ENCODE measurements at regions not wholly inside any gene's neighbourhood (a gene's known extent, or its start where the extent isn't known, plus 50 kb on each side); places are given as distances from the start of the nearest gene placed in this dataset.

- DNase-seq: no peak
- Histone ChIP-seq H3K9me3 (no peaks in the 10 kb centered on the region), H3K4me3 (no peak overlapping the region), H3K36me3 (no peaks in the 10 kb centered on the region), H3K27ac (no peak overlapping the region), H3K4me1 (peaks cover 0 to 9% (median 0%) of the 10 kb centered on the region in 4 donors), H3K27me3 (no peaks in the 10 kb centered on the region)
- intact Hi-C loops (cut with DNase I; ENCODE audit: low total_unique reads): no loop called here
- TF ChIP-seq, protein P1, sequence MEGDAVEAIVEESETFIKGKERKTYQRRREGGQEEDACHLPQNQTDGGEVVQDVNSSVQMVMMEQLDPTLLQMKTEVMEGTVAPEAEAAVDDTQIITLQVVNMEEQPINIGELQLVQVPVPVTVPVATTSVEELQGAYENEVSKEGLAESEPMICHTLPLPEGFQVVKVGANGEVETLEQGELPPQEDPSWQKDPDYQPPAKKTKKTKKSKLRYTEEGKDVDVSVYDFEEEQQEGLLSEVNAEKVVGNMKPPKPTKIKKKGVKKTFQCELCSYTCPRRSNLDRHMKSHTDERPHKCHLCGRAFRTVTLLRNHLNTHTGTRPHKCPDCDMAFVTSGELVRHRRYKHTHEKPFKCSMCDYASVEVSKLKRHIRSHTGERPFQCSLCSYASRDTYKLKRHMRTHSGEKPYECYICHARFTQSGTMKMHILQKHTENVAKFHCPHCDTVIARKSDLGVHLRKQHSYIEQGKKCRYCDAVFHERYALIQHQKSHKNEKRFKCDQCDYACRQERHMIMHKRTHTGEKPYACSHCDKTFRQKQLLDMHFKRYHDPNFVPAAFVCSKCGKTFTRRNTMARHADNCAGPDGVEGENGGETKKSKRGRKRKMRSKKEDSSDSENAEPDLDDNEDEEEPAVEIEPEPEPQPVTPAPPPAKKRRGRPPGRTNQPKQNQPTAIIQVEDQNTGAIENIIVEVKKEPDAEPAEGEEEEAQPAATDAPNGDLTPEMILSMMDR (IDR thresholded peaks at IDR 0.05): no peak
Measured at GRCh38 chr3:178067721-178068120, 468.5 kb upstream of the KCNMB2 start.

DNA sequence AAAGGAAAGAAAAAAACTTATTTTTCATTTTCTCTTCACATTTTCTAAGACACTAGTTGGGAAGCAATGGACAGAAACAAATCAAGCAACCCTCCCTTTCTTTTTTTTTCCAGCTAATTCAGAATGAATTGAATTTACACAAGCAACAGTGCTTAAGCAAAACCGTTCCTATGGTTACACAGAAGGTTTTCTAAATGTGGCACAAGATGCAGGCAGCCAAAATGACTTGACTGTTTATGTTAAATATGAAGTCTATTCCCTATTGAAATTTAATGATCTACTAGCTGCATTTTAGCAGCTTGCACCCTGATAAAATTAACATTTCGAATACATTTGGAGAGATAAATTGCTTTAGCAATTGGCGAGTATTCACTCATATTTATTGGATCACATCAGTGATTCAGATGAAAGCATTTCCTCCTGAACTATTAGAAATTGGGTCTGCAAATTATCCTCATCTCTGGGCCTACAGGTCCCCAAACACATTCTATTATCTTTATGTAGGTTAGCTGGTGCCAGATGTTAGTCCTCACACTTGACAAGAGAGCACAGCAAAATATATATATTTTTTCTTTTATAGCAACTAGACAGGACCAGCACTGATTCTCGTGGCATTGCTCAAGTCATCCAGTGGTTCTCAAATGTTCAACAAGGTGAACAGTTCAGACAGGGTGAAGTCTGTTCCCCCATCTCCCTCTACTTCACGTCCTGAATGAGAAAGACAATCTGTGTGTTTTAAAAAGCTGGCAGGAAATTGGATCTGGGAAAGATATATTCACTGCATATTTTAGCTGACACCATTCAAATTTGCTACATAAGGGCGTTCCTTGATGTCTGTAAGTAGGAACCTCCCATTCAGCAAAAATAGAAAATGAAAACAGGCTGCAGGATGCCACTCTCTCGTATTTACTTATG, 463.6 kb upstream of the KCNMB2 start:
- no peak for DNase-seq
- Histone ChIP-seq H3K4me1 (peaks cover 0 to 17% (median 0%) of the 10 kb centered on the region in 4 donors), H3K4me3 (no peak overlapping the region), H3K36me3 (no peaks in the 10 kb centered on the region), H3K27me3 (no peaks in the 10 kb centered on the region), H3K27ac (no peak overlapping the region), H3K9me3 (no peaks in the 10 kb centered on the region)
- TF ChIP-seq, protein P1 (IDR thresholded peaks at IDR 0.05): no peak
- intact Hi-C loops (cut with DNase I; ENCODE audit: low total_unique reads): no loop called here

DNA sequence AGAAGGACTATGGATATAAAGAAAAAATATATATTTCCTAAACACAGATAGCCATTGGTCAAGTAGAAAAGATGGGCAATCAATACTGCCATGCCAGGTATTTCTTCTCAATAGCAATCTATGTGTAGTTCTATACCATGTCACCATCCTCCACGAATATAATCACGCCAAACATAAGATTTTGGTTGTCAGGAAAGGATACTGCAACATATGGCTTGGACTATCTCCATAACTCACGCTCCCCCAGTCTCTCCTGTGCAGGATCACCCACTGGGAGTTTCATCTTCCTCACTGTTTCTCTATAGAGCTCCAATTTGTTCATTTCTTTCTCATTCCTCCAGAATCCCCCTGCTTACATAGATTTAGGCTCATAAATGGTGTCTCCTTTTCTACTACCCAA, 462.9 kb upstream of the KCNMB2 start:
- TF ChIP-seq, protein P1 (IDR thresholded peaks at IDR 0.05): no peak
- intact Hi-C loops (cut with DNase I; ENCODE audit: low total_unique reads): no loop called here
- H3K27me3 ChIP-seq: no peaks in the 10 kb centered on the region
- no peaks in the 10 kb centered on the region for H3K9me3 ChIP-seq
- DNase-seq: no peak
- no peak overlapping the region for H3K4me3 ChIP-seq
- H3K4me1 ChIP-seq: peaks cover 0 to 17% (median 0%) of the 10 kb centered on the region in 4 donors
- no peak overlapping the region for H3K27ac ChIP-seq
- H3K36me3 ChIP-seq: no peaks in the 10 kb centered on the region

GRCh38 chr3:178075344-178075743, 460.9 kb upstream of the KCNMB2 start:
- no peak for DNase-seq
- intact Hi-C loops (cut with DNase I; ENCODE audit: low total_unique reads): no loop called here
- H3K36me3 ChIP-seq: no peaks in the 10 kb centered on the region
- H3K4me3 ChIP-seq: no peak overlapping the region
- H3K4me1 ChIP-seq: peaks cover 0 to 34% (median 5%) of the 10 kb centered on the region in 4 donors
- no peaks in the 10 kb centered on the region for H3K9me3 ChIP-seq
- H3K27me3 ChIP-seq: no peaks in the 10 kb centered on the region
- TF ChIP-seq, protein P1 (IDR thresholded peaks at IDR 0.05): no peak
- no peak overlapping the region for H3K27ac ChIP-seq

DNA sequence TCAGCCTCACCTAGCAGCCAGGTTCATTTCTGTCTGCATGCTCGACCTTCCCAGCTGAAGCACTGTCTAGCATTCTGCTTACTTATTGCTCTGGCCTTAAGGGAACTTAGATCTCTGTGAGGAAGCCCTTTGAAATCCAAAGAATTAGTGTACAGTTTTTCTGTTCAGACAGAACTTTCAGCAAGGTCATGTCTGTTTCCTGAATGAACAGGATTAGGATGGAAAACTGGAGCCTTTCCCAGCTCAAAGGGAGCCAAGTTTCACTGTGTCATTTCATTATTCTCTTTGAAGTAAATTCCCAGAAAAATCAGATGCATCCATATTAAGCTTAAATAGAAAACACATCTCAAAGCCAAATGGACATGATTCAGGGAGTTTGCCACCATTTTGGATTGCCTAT, 457.3 kb upstream of the KCNMB2 start:
- TF ChIP-seq, protein P1 (IDR thresholded peaks at IDR 0.05): no peak
- no peaks in the 10 kb centered on the region for H3K27me3 ChIP-seq
- no peak for DNase-seq
- H3K27ac ChIP-seq: peak overlapping the region in 1 of 2 donors; percentile 4
- no peaks in the 10 kb centered on the region for H3K9me3 ChIP-seq
- H3K4me1 ChIP-seq: peaks cover 0 to 31% (median 12%) of the 10 kb centered on the region in 4 donors
- intact Hi-C loops (cut with DNase I; ENCODE audit: low total_unique reads): no loop called here
- H3K4me3 ChIP-seq: no peak overlapping the region
- H3K36me3 ChIP-seq: no peaks in the 10 kb centered on the region
